MM.1S (cell line): ENCODE measurements at regions not wholly inside any gene's neighbourhood (a gene's known extent, or its start where the extent isn't known, plus 50 kb on each side); places are given as distances from the start of the nearest gene placed in this dataset.

Experiments used
- DNase-seq: peaks from one replicate; pipeline ENCODE4 v3.0.0-alpha.2; 2015
- H2AFZ ChIP-seq: fragments of 300-600 bp; sonication (generic); 2 replicates; pipeline ENCODE4 v1.6.0; 2016; ENCODE audit warnings: antibody characterized with exemption, low read length
- H3F3A ChIP-seq: fragments of 300-600 bp; sonication (generic); 2 replicates; pipeline ENCODE4 v1.6.1; 2016; ENCODE audit warnings: mild to moderate bottlenecking, antibody characterized with exemption, low read length, moderate library complexity, mixed read lengths; ENCODE audit not compliant: insufficient read depth
- H3K27ac ChIP-seq: fragments of 300-600 bp; sonication (generic); 2 replicates; pipeline ENCODE4 v1.5.1; 2016; ENCODE audit warnings: mild to moderate bottlenecking, low read length
- H3K27me3 ChIP-seq: fragments of 300-600 bp; sonication (generic); replicated peaks from 2 replicates; pipeline ENCODE4 v1.6.0; 2016; ENCODE audit warnings: low read length; ENCODE audit not compliant: insufficient read depth
- H3K36me3 ChIP-seq: fragments of 300-600 bp; sonication (generic); replicated peaks from 2 replicates; pipeline ENCODE4 v1.6.1; 2016; ENCODE audit warnings: mild to moderate bottlenecking, low read length, mixed read lengths; ENCODE audit not compliant: insufficient read depth
- H3K4me1 ChIP-seq: fragments of 300-600 bp; sonication (generic); 2 replicates; pipeline ENCODE4 v1.6.1; 2016; ENCODE audit warnings: low read length, mixed read lengths
- H3K4me2 ChIP-seq: fragments of 300-600 bp; sonication (generic); 2 replicates; pipeline ENCODE4 v1.6.0; 2016; ENCODE audit warnings: low read depth, low read length
- H3K4me3 ChIP-seq: fragments of 300-600 bp; sonication (generic); 2 replicates; pipeline ENCODE4 v1.5.1; 2016; ENCODE audit warnings: low read length, mixed read lengths
- H3K79me2 ChIP-seq: fragments of 300-600 bp; sonication (generic); 2 replicates; pipeline ENCODE4 v1.6.1; 2016; ENCODE audit warnings: mixed run types, low read length, mixed read lengths
- H3K9ac ChIP-seq: fragments of 300-600 bp; sonication (generic); 2 replicates; pipeline ENCODE4 v1.6.1; 2016; ENCODE audit warnings: low read length, mixed read lengths
- H3K9me2 ChIP-seq: fragments of 300-600 bp; sonication (generic); replicated peaks from 2 replicates; pipeline ENCODE4 v1.6.1; 2016; ENCODE audit warnings: mild to moderate bottlenecking, low read length, mixed read lengths; ENCODE audit not compliant: insufficient read depth
- H3K9me3 ChIP-seq: fragments of 300-600 bp; sonication (generic); replicated peaks from 2 replicates; pipeline ENCODE4 v1.6.1; 2016; ENCODE audit warnings: mild to moderate bottlenecking, low read length, mixed read lengths; ENCODE audit not compliant: insufficient read depth
- H4K20me1 ChIP-seq: fragments of 300-600 bp; sonication (generic); 2 replicates; pipeline ENCODE4 v1.6.1; 2016; ENCODE audit warnings: mild to moderate bottlenecking, low read length, moderate library complexity, mixed read lengths; ENCODE audit not compliant: insufficient read depth
- CTCF ChIP-seq: fragments of 300-600 bp; sonication (generic); IDR thresholded peaks from 2 replicates; pipeline ENCODE4 v1.5.1; 2016; ENCODE audit warnings: antibody characterized with exemption, low read length, mixed read lengths
- EZH2 ChIP-seq: fragments of 300-600 bp; sonication (generic); optimal IDR thresholded peaks from 2 replicates; pipeline ENCODE3; 2017; ENCODE audit warnings: low read depth, mild to moderate bottlenecking, antibody characterized with exemption, low read length, mixed read lengths
- EZH2phosphoT487 ChIP-seq: fragments of 300-600 bp; sonication (generic); IDR thresholded peaks from 2 replicates; pipeline ENCODE4 v1.6.1; 2018; ENCODE audit warnings: antibody characterized with exemption, low read length

DNA sequence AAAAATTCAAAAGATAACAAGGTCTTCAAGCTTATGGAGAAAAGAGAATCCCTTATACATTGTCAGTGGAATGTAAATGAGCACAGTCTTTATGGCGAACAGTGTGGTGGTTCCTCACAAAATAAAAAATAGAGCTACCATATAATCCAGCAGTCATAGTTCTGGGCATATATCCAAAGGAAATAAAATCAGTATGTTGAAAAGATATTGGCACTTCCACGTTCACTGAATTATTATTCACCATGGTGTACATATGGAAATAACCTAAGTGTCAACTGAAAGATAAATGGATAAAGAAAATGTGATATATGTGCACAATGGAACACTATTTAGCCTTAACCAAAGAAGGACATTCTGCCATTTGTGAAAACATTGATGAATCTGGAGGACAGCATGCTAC lies 1161.2 kb downstream of the ROBO2 start:
- no peak overlapping the region for H3K27ac ChIP-seq
- no peaks in the 10 kb centered on the region for H3K27me3 ChIP-seq
- no peak overlapping the region for H2AFZ ChIP-seq
- no peaks in the 10 kb centered on the region for H3K36me3 ChIP-seq
- H3K9me3 ChIP-seq = no peaks in the 10 kb centered on the region
- DNase-seq = no peak
- H3K79me2 ChIP-seq = no peaks in the 10 kb centered on the region
- H3K4me1 ChIP-seq = no peaks in the 10 kb centered on the region
- no peak overlapping the region for H3K4me2 ChIP-seq
- no peak for TF ChIP-seq EZH2
- no peak for TF ChIP-seq CTCF
- TF ChIP-seq EZH2phosphoT487 = no peak
- H3K9ac ChIP-seq = no peak overlapping the region
- H3F3A ChIP-seq = no peaks in the 10 kb centered on the region
- no peaks in the 10 kb centered on the region for H4K20me1 ChIP-seq
- H3K9me2 ChIP-seq = no peaks in the 10 kb centered on the region
- no peak overlapping the region for H3K4me3 ChIP-seq

DNA sequence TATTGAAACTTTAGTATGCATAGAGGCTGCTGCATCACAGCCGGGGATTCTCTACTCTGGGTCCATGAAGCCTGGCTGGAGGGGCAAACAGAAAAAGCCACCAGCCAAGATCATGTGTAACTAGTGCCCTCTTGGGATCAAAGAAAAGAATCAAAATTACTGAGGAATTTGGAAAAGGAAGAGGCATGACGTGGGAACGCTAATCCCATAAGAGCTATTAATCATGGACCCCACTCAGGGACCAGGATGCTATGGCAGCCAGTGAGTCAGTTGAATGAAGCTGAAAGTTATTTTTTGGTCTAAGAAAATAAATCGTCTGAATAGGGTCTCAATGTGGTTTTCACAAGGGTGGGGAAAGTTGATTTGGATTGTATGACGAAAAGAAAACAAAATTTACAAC lies 1165.1 kb downstream of the ROBO2 start:
- Histone ChIP-seq H3K9ac (no peak overlapping the region), H3K27me3 (no peaks in the 10 kb centered on the region), H3K4me3 (no peak overlapping the region), H3F3A (no peaks in the 10 kb centered on the region), H3K79me2 (no peaks in the 10 kb centered on the region), H2AFZ (no peak overlapping the region), H4K20me1 (no peaks in the 10 kb centered on the region), H3K9me2 (no peaks in the 10 kb centered on the region), H3K36me3 (no peaks in the 10 kb centered on the region), H3K4me2 (no peak overlapping the region), H3K9me3 (no peaks in the 10 kb centered on the region), H3K4me1 (no peaks in the 10 kb centered on the region), H3K27ac (no peak overlapping the region)
- DNase-seq = no peak
- no peak for TF ChIP-seq EZH2
- no peak for TF ChIP-seq EZH2phosphoT487
- no peak for TF ChIP-seq CTCF

GRCh38 chr3:78221300-78221699 lies 1181.4 kb downstream of the ROBO2 start:
- H3K4me3 ChIP-seq = no peak overlapping the region
- no peaks in the 10 kb centered on the region for H3K9me3 ChIP-seq
- no peak overlapping the region for H3K9ac ChIP-seq
- TF ChIP-seq EZH2 (no peak), CTCF (no peak), EZH2phosphoT487 (no peak)
- no peaks in the 10 kb centered on the region for H3F3A ChIP-seq
- no peak for DNase-seq
- H3K27ac ChIP-seq = no peak overlapping the region
- H3K36me3 ChIP-seq = no peaks in the 10 kb centered on the region
- no peaks in the 10 kb centered on the region for H3K27me3 ChIP-seq
- H3K9me2 ChIP-seq = no peaks in the 10 kb centered on the region
- no peak overlapping the region for H3K4me2 ChIP-seq
- no peak overlapping the region for H2AFZ ChIP-seq
- H4K20me1 ChIP-seq = no peaks in the 10 kb centered on the region
- no peaks in the 10 kb centered on the region for H3K4me1 ChIP-seq
- no peaks in the 10 kb centered on the region for H3K79me2 ChIP-seq
